Occipital lobe (tissue), 1 donor: ENCODE measurements at regions not wholly inside any gene's neighbourhood (a gene's known extent, or its start where the extent isn't known, plus 50 kb on each side); places are given as distances from the start of the nearest gene placed in this dataset.
"Not testable (repeated sequence)": the region's sequence is repeated elsewhere in the genome, so short reads cannot be mapped to it uniquely, and the experiment has no call there.

Experiments
- DNase-seq: peaks from one replicate; lab custom pipeline; 2025; lab: John Stamatoyannopoulos, UW

GRCh38 chr20:5492937-5493336, 117.9 kb downstream of the GPCPD1 start:
- no peak for DNase-seq

- DNase-seq, result no peak
Measured at GRCh38 chr20:5491455-5491854, 119.4 kb downstream of the GPCPD1 start.

GRCh38 chr20:5489601-5490000, 121.2 kb downstream of the GPCPD1 start:
- DNase-seq, result no peak

- DNase-seq, result no peak
Measured at GRCh38 chr20:5488823-5489222, 122.0 kb downstream of the GPCPD1 start.

- DNase-seq, result no peak
Measured at GRCh38 chr20:5486377-5487054, 124.3 kb downstream of the GPCPD1 start.

- no peak for DNase-seq
Measured at GRCh38 chr20:5484926-5485325, 125.9 kb downstream of the GPCPD1 start.

- no peak for DNase-seq
Measured at GRCh38 chr20:5484346-5484745, 126.5 kb downstream of the GPCPD1 start.

- no peak for DNase-seq
Measured at GRCh38 chr20:5482791-5483190, 128.0 kb downstream of the GPCPD1 start.

- DNase-seq, result no peak
Measured at GRCh38 chr20:5481872-5482271, 128.9 kb downstream of the GPCPD1 start.

GRCh38 chr20:5480824-5481600, 129.8 kb downstream of the GPCPD1 start:
- DNase-seq, result no peak

- DNase-seq, result no peak
Measured at GRCh38 chr20:5474646-5475550, 135.9 kb downstream of the GPCPD1 start.

- not testable (repeated sequence) for DNase-seq
Measured at GRCh38 chr20:5471866-5472265, 138.9 kb downstream of the GPCPD1 start.

GRCh38 chr20:5471368-5471767, 139.4 kb downstream of the GPCPD1 start:
- no peak for DNase-seq

GRCh38 chr20:5470943-5471342, 139.9 kb downstream of the GPCPD1 start:
- DNase-seq, result no peak

GRCh38 chr20:5470458-5470857, 140.3 kb downstream of the GPCPD1 start:
- DNase-seq, result no peak

GRCh38 chr20:5469111-5469510, 141.7 kb downstream of the GPCPD1 start:
- DNase-seq, result no peak

GRCh38 chr20:5467086-5467485, 143.7 kb downstream of the GPCPD1 start:
- DNase-seq, result no peak

- DNase-seq, result no peak
Measured at GRCh38 chr20:5465604-5465927, 145.2 kb downstream of the GPCPD1 start.

- no peak for DNase-seq
Measured at GRCh38 chr20:5464901-5465603, 145.8 kb downstream of the GPCPD1 start.

- DNase-seq, result no peak
Measured at GRCh38 chr20:5463007-5463686, 146.4 kb upstream of the PROKR2 start.

GRCh38 chr20:5453745-5454144, 137.0 kb upstream of the PROKR2 start:
- not testable (repeated sequence) for DNase-seq
